ENCODE measurements at regions not wholly inside any gene's neighbourhood (a gene's known extent, or its start where the extent isn't known, plus 50 kb on each side); places are given as distances from the start of the nearest gene placed in this dataset.

DNA sequence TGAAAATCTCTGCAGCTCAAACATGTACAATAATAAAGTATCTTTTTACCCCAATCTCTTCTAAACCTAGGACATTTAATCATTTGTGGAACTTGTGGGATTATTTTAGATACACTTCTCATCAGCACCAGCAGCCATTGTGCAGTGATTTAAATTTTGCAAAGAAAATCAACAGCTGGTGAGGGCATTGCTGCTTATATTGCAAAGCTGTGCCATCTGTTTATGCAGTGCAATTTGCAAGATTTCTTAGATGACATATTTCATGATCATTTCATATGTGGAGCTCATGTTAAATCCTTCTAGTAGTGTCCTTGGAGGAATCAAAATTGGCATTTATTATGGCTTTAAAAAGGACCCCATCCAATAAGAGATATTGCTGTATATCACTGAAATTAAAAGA is 320.7 kb downstream of the BTG1 start:
- no peak overlapping the region for H3K27ac ChIP-seq
- DNase-seq: no peak
- intact Hi-C loops (cut with DNase I): no loop called here

DNA sequence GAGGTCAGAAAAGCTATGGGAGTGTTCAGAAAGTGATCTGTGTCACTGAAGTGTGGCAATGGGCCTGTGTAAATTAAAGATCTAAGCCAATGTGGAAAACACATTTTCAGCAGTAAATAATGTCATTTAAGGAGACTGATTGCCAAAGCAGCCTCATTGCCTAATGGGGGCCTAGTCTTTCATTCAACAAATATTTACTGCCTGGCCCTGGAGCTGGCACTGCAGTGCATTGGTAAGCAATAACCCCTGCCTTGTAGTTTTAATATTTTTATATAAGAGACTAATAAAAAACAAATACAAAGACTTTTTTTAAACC is 326.6 kb downstream of the BTG1 start:
- intact Hi-C loops (cut with DNase I): loop anchor here (10.0 kb wide), 1 partner anchor 316 kb away; no protein-coding TSS in a partner anchor
- ATAC-seq: peak; percentile 44 to 69
- H3K27ac ChIP-seq: no peak overlapping the region

More for the DNA sequence above, 320.7 kb downstream of the BTG1 start:
- Histone ChIP-seq H3K36me3 (no peaks in the 10 kb centered on the region), H3K27me3 (ENCODE audit: low read depth) (no peaks in the 10 kb centered on the region), H3K9me3 (no peaks in the 10 kb centered on the region), H3K4me1 (no peaks in the 10 kb centered on the region), H3K4me3 (no peak overlapping the region)
- TF ChIP-seq, protein P1, sequence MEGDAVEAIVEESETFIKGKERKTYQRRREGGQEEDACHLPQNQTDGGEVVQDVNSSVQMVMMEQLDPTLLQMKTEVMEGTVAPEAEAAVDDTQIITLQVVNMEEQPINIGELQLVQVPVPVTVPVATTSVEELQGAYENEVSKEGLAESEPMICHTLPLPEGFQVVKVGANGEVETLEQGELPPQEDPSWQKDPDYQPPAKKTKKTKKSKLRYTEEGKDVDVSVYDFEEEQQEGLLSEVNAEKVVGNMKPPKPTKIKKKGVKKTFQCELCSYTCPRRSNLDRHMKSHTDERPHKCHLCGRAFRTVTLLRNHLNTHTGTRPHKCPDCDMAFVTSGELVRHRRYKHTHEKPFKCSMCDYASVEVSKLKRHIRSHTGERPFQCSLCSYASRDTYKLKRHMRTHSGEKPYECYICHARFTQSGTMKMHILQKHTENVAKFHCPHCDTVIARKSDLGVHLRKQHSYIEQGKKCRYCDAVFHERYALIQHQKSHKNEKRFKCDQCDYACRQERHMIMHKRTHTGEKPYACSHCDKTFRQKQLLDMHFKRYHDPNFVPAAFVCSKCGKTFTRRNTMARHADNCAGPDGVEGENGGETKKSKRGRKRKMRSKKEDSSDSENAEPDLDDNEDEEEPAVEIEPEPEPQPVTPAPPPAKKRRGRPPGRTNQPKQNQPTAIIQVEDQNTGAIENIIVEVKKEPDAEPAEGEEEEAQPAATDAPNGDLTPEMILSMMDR (IDR thresholded peaks at IDR 0.05): no peak
- no peak for ATAC-seq

GRCh38 chr12:91818227-91819131 is 327.2 kb downstream of the BTG1 start:
- Histone ChIP-seq H3K36me3 (no peaks in the 10 kb centered on the region), H3K27me3 (ENCODE audit: low read depth) (no peaks in the 10 kb centered on the region), H3K9me3 (no peaks in the 10 kb centered on the region), H3K27ac (peak overlapping the region; percentile 25), H3K4me1 (no peaks in the 10 kb centered on the region), H3K4me3 (no peak overlapping the region)
- ATAC-seq (peak; percentile 90 to 96), DNase-seq (no peak)
- intact Hi-C loops (cut with DNase I): loop anchor here (10.0 kb wide), 1 partner anchor 316 kb away; no protein-coding TSS in a partner anchor
- TF ChIP-seq, protein P1 (IDR thresholded peaks at IDR 0.05): no peak

More for the DNA sequence above, 326.6 kb downstream of the BTG1 start:
- H3K27me3 ChIP-seq (ENCODE audit: low read depth): no peaks in the 10 kb centered on the region
- no peak overlapping the region for H3K4me3 ChIP-seq
- H3K9me3 ChIP-seq: no peaks in the 10 kb centered on the region
- no peak for DNase-seq
- no peaks in the 10 kb centered on the region for H3K4me1 ChIP-seq
- TF ChIP-seq, protein P1 (IDR thresholded peaks at IDR 0.05): no peak
- H3K36me3 ChIP-seq: no peaks in the 10 kb centered on the region

GRCh38 chr12:91817517-91817916 is 328.1 kb downstream of the BTG1 start:
- Histone ChIP-seq H3K36me3 (no peaks in the 10 kb centered on the region), H3K27ac (no peak overlapping the region), H3K27me3 (ENCODE audit: low read depth) (no peaks in the 10 kb centered on the region), H3K9me3 (no peaks in the 10 kb centered on the region), H3K4me3 (no peak overlapping the region), H3K4me1 (no peaks in the 10 kb centered on the region)
- ATAC-seq (peak in 1 of 2 donors; percentile 32), DNase-seq (no peak)
- TF ChIP-seq, protein P1 (IDR thresholded peaks at IDR 0.05): no peak
- intact Hi-C loops (cut with DNase I): loop anchor here (10.0 kb wide), 1 partner anchor 317 kb away; no protein-coding TSS in a partner anchor

- H3K36me3 ChIP-seq: no peaks in the 10 kb centered on the region
- H3K27me3 ChIP-seq (ENCODE audit: low read depth): no peaks in the 10 kb centered on the region
- no peak overlapping the region for H3K4me3 ChIP-seq
- ATAC-seq (no peak), DNase-seq (no peak)
- intact Hi-C loops (cut with DNase I): loop anchor here (10.0 kb wide), 1 partner anchor 321 kb away; no protein-coding TSS in a partner anchor
- no peaks in the 10 kb centered on the region for H3K9me3 ChIP-seq
- TF ChIP-seq, protein P1 (IDR thresholded peaks at IDR 0.05): no peak
- H3K4me1 ChIP-seq: no peaks in the 10 kb centered on the region
- H3K27ac ChIP-seq: no peak overlapping the region
These were observed 331.9 kb downstream of the BTG1 start for GRCh38 chr12:91813701-91814100.

Data from lower lobe of right lung (tissue), 2 donors.